DMS153 treated with DMSO at 0.1 percent for 48 hours (cell line): ENCODE measurements at regions not wholly inside any gene's neighbourhood (a gene's known extent, or its start where the extent isn't known, plus 50 kb on each side); places are given as distances from the start of the nearest gene placed in this dataset.

Experiments used
- DNase-seq: peaks from one replicate; lab custom pipeline; 2025; ENCODE audit not compliant: unreplicated experiment; lab: John Stamatoyannopoulos, UW

- no peak for DNase-seq
These were observed 469.5 kb upstream of the RBFOX1 start for GRCh38 chr16:6863135-6863534.

- no peak for DNase-seq
These were observed 470.7 kb upstream of the RBFOX1 start for GRCh38 chr16:6861815-6862477.

- DNase-seq = no peak
These were observed 471.4 kb upstream of the RBFOX1 start for GRCh38 chr16:6861135-6861814.

- DNase-seq = no peak
These were observed 475.1 kb upstream of the RBFOX1 start for GRCh38 chr16:6857575-6857974.

GRCh38 chr16:6856578-6856977 is 476.1 kb upstream of the RBFOX1 start:
- DNase-seq = no peak

- no peak for DNase-seq
These were observed 479.1 kb upstream of the RBFOX1 start for GRCh38 chr16:6853565-6853964.

GRCh38 chr16:6852643-6853225 is 479.9 kb upstream of the RBFOX1 start:
- DNase-seq = no peak

GRCh38 chr16:6846452-6846851 is 486.2 kb upstream of the RBFOX1 start:
- no peak for DNase-seq

GRCh38 chr16:6841392-6841791 is 491.3 kb upstream of the RBFOX1 start:
- no peak for DNase-seq

GRCh38 chr16:6837722-6838121 is 494.9 kb upstream of the RBFOX1 start:
- DNase-seq = no peak

GRCh38 chr16:6836766-6837165 is 495.9 kb upstream of the RBFOX1 start:
- no peak for DNase-seq

- no peak for DNase-seq
These were observed 496.7 kb upstream of the RBFOX1 start for GRCh38 chr16:6835941-6836340.

GRCh38 chr16:6835516-6835915 is 497.1 kb upstream of the RBFOX1 start:
- no peak for DNase-seq

- DNase-seq = no peak
These were observed 504.0 kb upstream of the RBFOX1 start for GRCh38 chr16:6828690-6829089.

- DNase-seq = no peak
These were observed 504.7 kb upstream of the RBFOX1 start for GRCh38 chr16:6827931-6828330.

GRCh38 chr16:6827267-6827666 is 505.4 kb upstream of the RBFOX1 start:
- no peak for DNase-seq

- DNase-seq = no peak
These were observed 510.6 kb upstream of the RBFOX1 start for GRCh38 chr16:6822041-6822440.

GRCh38 chr16:6804461-6804860 is 528.2 kb upstream of the RBFOX1 start:
- no peak for DNase-seq

GRCh38 chr16:6803176-6803575 is 529.5 kb upstream of the RBFOX1 start:
- DNase-seq = no peak

GRCh38 chr16:6797223-6797622 is 535.4 kb upstream of the RBFOX1 start:
- no peak for DNase-seq

- DNase-seq = no peak
These were observed 555.0 kb upstream of the RBFOX1 start for GRCh38 chr16:6777624-6778023.

- no peak for DNase-seq
These were observed 556.9 kb upstream of the RBFOX1 start for GRCh38 chr16:6775712-6776111.

GRCh38 chr16:6771956-6772355 is 560.7 kb upstream of the RBFOX1 start:
- DNase-seq = no peak
